H1 (cell line): ENCODE measurements at regions not wholly inside any gene's neighbourhood (a gene's known extent, or its start where the extent isn't known, plus 50 kb on each side); places are given as distances from the start of the nearest gene placed in this dataset.

ENCODE experiments used
- CTCF ChIA-PET: fragments of 300-600 bp; sonication (Branson Sonifier 250); formaldehyde crosslinking; loops from one replicate; lab custom pipeline; 2021; ENCODE audit not compliant: partially characterized antibody; lab: Charles Lee
- POLR2A ChIA-PET: fragments of 300-600 bp; sonication (Branson Sonifier 250); formaldehyde crosslinking; loops from one replicate; lab custom pipeline; 2021; ENCODE audit warnings: inconsistent platforms; ENCODE audit not compliant: partially characterized antibody; lab: Charles Lee
- DNase-seq, 2 experiments: peaks; one replicate each; pipeline versions ENCODE4 v3.0.0 to v3.0.0-alpha.2; 2010 to 2022; ENCODE audit warnings: low spot score in 2 of 2, low read depth in 1 of 2, mixed read lengths in 1 of 2
- FAIRE-seq: peaks from 2 replicates; lab custom pipeline; 2011; peaks lifted over from hg19 to GRCh38; lab: Jason Lieb, UNC
- H2AFZ ChIP-seq: 2 replicates; pipeline ENCODE4 v1.8.1; 2012; ENCODE audit warnings: low read length, inconsistent platforms
- H2AK5ac ChIP-seq: 2 replicates; pipeline ENCODE4 v1.6.1; 2013; ENCODE audit warnings: low read depth, low read length
- H2BK120ac ChIP-seq: replicated peaks from 2 replicates; pipeline ENCODE3; 2013; ENCODE audit warnings: low read depth, low read length, inconsistent platforms
- H2BK12ac ChIP-seq: 2 replicates; pipeline ENCODE4 v1.6.1; 2013; ENCODE audit warnings: low read depth, low read length
- H2BK15ac ChIP-seq: 2 replicates; pipeline ENCODE4 v1.6.1; 2013; ENCODE audit warnings: low read length
- H2BK20ac ChIP-seq: 2 replicates; pipeline ENCODE4 v1.6.1; 2013; ENCODE audit warnings: low read length
- H2BK5ac ChIP-seq: 2 replicates; pipeline ENCODE4 v1.6.1; 2013; ENCODE audit warnings: low read depth, low read length
- H3K14ac ChIP-seq: 2 replicates; pipeline ENCODE4 v1.6.1; 2013; ENCODE audit warnings: inconsistent platforms; ENCODE audit not compliant: insufficient read length
- H3K18ac ChIP-seq: 2 replicates; pipeline ENCODE4 v1.6.1; 2013; ENCODE audit warnings: low read length; ENCODE audit errors: extremely low read depth
- H3K23ac ChIP-seq: 2 replicates; pipeline ENCODE4 v1.6.1; 2013; ENCODE audit warnings: inconsistent platforms; ENCODE audit not compliant: insufficient read length
- H3K23me2 ChIP-seq: 2 replicates; pipeline ENCODE4 v1.6.1; 2013; ENCODE audit warnings: low read depth, low read length
- H3K27ac ChIP-seq: 2 replicates; pipeline ENCODE4 v1.6.1; 2011; ENCODE audit warnings: low read depth, low read length, inconsistent platforms
- H3K27me3 ChIP-seq, 4 experiments: replicated peaks in 1 of 4; 1 replicate in 1 of 4; 2 replicates in 3 of 4; pipeline versions ENCODE4 v1.6.1 to v1.8.1; 2011 to 2013; ENCODE audit warnings: low read length in 3 of 4, mild to moderate bottlenecking in 3 of 4, inconsistent platforms in 2 of 4, mixed read lengths in 2 of 4, moderate library complexity in 1 of 4; ENCODE audit not compliant: control insufficient read depth in 3 of 4, insufficient read depth in 3 of 4; ENCODE audit errors: extremely low read depth in 1 of 4
- H3K36me3 ChIP-seq, 4 experiments: 2 replicates each; pipeline versions ENCODE4 v1.6.1 to v1.8.1; 2011 to 2013; ENCODE audit warnings: mild to moderate bottlenecking in 4 of 4, low read length in 3 of 4, moderate library complexity in 2 of 4, control low read depth in 1 of 4, inconsistent platforms in 1 of 4; ENCODE audit not compliant: insufficient read depth in 4 of 4, control insufficient read depth in 2 of 4
- H3K4ac ChIP-seq: replicated peaks from 2 replicates; pipeline ENCODE3; 2013; ENCODE audit warnings: low read length, low read depth, mixed read lengths, inconsistent platforms; ENCODE audit not compliant: insufficient read length
- H3K4me1 ChIP-seq, 4 experiments: replicated peaks in 1 of 4; 1 replicate in 1 of 4; 2 replicates in 3 of 4; pipeline versions ENCODE4 v1.6.1 to v1.8.1; 2011 to 2013; ENCODE audit warnings: low read length in 3 of 4, inconsistent platforms in 2 of 4, mixed read lengths in 1 of 4; ENCODE audit not compliant: insufficient read depth in 4 of 4, control insufficient read depth in 3 of 4
- H3K4me2 ChIP-seq, 2 experiments: 2 replicates each; pipeline versions ENCODE4 v1.6.1 to v1.8.1; 2011 to 2013; ENCODE audit warnings: low read depth in 2 of 2, low read length in 2 of 2, control low read depth in 1 of 2, inconsistent platforms in 1 of 2, mild to moderate bottlenecking in 1 of 2; ENCODE audit not compliant: insufficient read depth in 1 of 2
- H3K4me3 ChIP-seq, 4 experiments: fragments of 200-600, 300-600 bp in 1 of 4; sonication (generic), shearing (Covaris generic), sonication (Bioruptor Twin) in 1 of 4; 2 replicates each; pipeline versions ENCODE4 v1.5.1 to v1.8.1; 2011 to 2016; ENCODE audit warnings: low read length in 4 of 4, low read depth in 3 of 4, control low read depth in 2 of 4, inconsistent platforms in 2 of 4, mild to moderate bottlenecking in 2 of 4, mixed read lengths in 1 of 4, moderate library complexity in 1 of 4; ENCODE audit not compliant: insufficient read depth in 2 of 4; ENCODE audit errors: extremely low read depth in 1 of 4
- H3K56ac ChIP-seq: replicated peaks from 2 replicates; pipeline ENCODE3; 2013; ENCODE audit warnings: low read depth, mild to moderate bottlenecking, mixed read lengths, low read length, inconsistent platforms; ENCODE audit not compliant: insufficient read length
- H3K79me1 ChIP-seq: 2 replicates; pipeline ENCODE4 v1.6.1; 2013; ENCODE audit warnings: low read depth, low read length, control low read depth
- H3K79me2 ChIP-seq, 2 experiments: 2 replicates each; pipeline versions ENCODE4 v1.6.1 to v1.8.1; 2012 to 2013; ENCODE audit warnings: low read length in 2 of 2, mild to moderate bottlenecking in 2 of 2, inconsistent platforms in 1 of 2; ENCODE audit not compliant: insufficient read depth in 2 of 2, control insufficient read depth in 1 of 2
- H3K9ac ChIP-seq, 4 experiments: replicated peaks in 1 of 4; 1 replicate in 1 of 4; 2 replicates in 3 of 4; pipeline versions ENCODE4 v1.6.1 to v1.8.1; 2011 to 2013; ENCODE audit warnings: low read depth in 3 of 4, low read length in 3 of 4, control low read depth in 2 of 4, mild to moderate bottlenecking in 2 of 4, moderate library complexity in 2 of 4, inconsistent platforms in 1 of 4; ENCODE audit errors: extremely low read depth in 1 of 4
- H3K9me3 ChIP-seq, 2 experiments: 2 replicates each; pipeline versions ENCODE4 v1.6.1 to v1.8.1; 2012 to 2013; ENCODE audit warnings: mild to moderate bottlenecking in 2 of 2, moderate library complexity in 2 of 2, control low read depth in 1 of 2, inconsistent platforms in 1 of 2, low read depth in 1 of 2, low read length in 1 of 2, mixed read lengths in 1 of 2; ENCODE audit not compliant: insufficient read depth in 2 of 2
- H4K20me1 ChIP-seq, 2 experiments: replicated peaks in 1 of 2; 2 replicates each; pipeline versions ENCODE3 to v1.8.1; 2011 to 2013; ENCODE audit warnings: inconsistent platforms in 2 of 2, low read length in 2 of 2, mild to moderate bottlenecking in 1 of 2; ENCODE audit not compliant: insufficient read depth in 2 of 2, control insufficient read depth in 1 of 2
- H4K5ac ChIP-seq: 2 replicates; pipeline ENCODE4 v1.6.1; 2013; ENCODE audit warnings: low read length, low read depth, mixed read lengths, inconsistent platforms; ENCODE audit not compliant: insufficient read length
- H4K8ac ChIP-seq: 2 replicates; pipeline ENCODE4 v1.8.0; 2013; ENCODE audit warnings: mild to moderate bottlenecking, moderate library complexity, low read length, inconsistent platforms; ENCODE audit not compliant: insufficient read depth; ENCODE audit errors: extremely low read depth
- H4K91ac ChIP-seq: replicated peaks from 2 replicates; pipeline ENCODE3; 2013; ENCODE audit warnings: low read length, mixed read lengths, inconsistent platforms; ENCODE audit not compliant: insufficient read length
- ASH2L ChIP-seq: fragments of 200-600, 300-600 bp; sonication (generic); IDR thresholded peaks from one replicate; pipeline ENCODE4 v1.7.1; 2017; ENCODE audit warnings: low read length
- ATF3 ChIP-seq: IDR thresholded peaks from 2 replicates; pipeline ENCODE4 v1.6.1; 2011; ENCODE audit warnings: low read depth, mild to moderate bottlenecking, low read length; ENCODE audit not compliant: insufficient read depth
- BACH1 ChIP-seq: IDR thresholded peaks from 2 replicates; pipeline ENCODE4 v1.6.1; 2012; ENCODE audit warnings: low read length, improper control_type of control experiment
- BRCA1 ChIP-seq: IDR thresholded peaks from 2 replicates; pipeline ENCODE4 v1.6.1; 2012; ENCODE audit warnings: low read depth, low read length, improper control_type of control experiment
- EZH2 ChIP-seq: fragments of 200-600 bp; sonication (generic); IDR thresholded peaks from 2 replicates; pipeline ENCODE4 v1.7.1; 2012; ENCODE audit warnings: low read depth, mild to moderate bottlenecking, moderate library complexity, low read length, inconsistent platforms; ENCODE audit not compliant: severe bottlenecking
- FOSL1 ChIP-seq: IDR thresholded peaks from 2 replicates; pipeline ENCODE4 v1.6.1; 2011; ENCODE audit warnings: mild to moderate bottlenecking, low read depth, low read length, moderate library complexity; ENCODE audit not compliant: insufficient read depth
- HDAC6 ChIP-seq: IDR thresholded peaks from one replicate; pipeline ENCODE4 v1.7.1; 2012; ENCODE audit warnings: low read depth, mild to moderate bottlenecking, inconsistent platforms, low read length, moderate library complexity
- JUN ChIP-seq: IDR thresholded peaks from 2 replicates; pipeline ENCODE4 v1.6.1; 2011; ENCODE audit warnings: low read depth, mild to moderate bottlenecking, improper control_type of control experiment, low read length
- MAFK ChIP-seq: IDR thresholded peaks from 2 replicates; pipeline ENCODE4 v1.6.1; 2012; ENCODE audit warnings: low read depth, mild to moderate bottlenecking, improper control_type of control experiment, low read length
- POU5F1 ChIP-seq: IDR thresholded peaks from 2 replicates; pipeline ENCODE4 v1.6.1; 2011; ENCODE audit warnings: low read depth, mild to moderate bottlenecking, low read length, moderate library complexity
- RBBP5 ChIP-seq: IDR thresholded peaks from 2 replicates; pipeline ENCODE4 v1.7.1; 2012; ENCODE audit warnings: low read depth, mild to moderate bottlenecking, inconsistent platforms, low read length, moderate library complexity, borderline replicate concordance
- ZNF274 ChIP-seq: IDR thresholded peaks from 2 replicates; pipeline ENCODE4 v1.7.0; 2012; ENCODE audit warnings: low read length, borderline replicate concordance; ENCODE audit errors: extremely low read depth
- WGBS, 2 experiments: shearing (Covaris generic) in 1 of 2; methylation state at CpG; one replicate each; pipeline versions ENCODE4 v1.1.6 to v1.1.7; 2013 to 2015; ENCODE audit warnings: low lambda C conversion rate in 2 of 2, mixed read lengths in 2 of 2, inconsistent platforms in 1 of 2, low coverage in 1 of 2, missing lambda C conversion rate in 1 of 2; ENCODE audit not compliant: insufficient replicate concordance in 2 of 2, insufficient coverage in 1 of 2, insufficient read length in 1 of 2; ENCODE audit errors: extremely low coverage in 1 of 2, missing lambda C conversion rate in 1 of 2; 5-methylcytosine and 5-hydroxymethylcytosine counted together
- TF ChIP-seq, protein P1 (sequence below): IDR thresholded peaks from 2 replicates; pipeline ENCODE4 v1.6.1; 2012; ENCODE audit warnings: low read length, inconsistent platforms

DNA sequence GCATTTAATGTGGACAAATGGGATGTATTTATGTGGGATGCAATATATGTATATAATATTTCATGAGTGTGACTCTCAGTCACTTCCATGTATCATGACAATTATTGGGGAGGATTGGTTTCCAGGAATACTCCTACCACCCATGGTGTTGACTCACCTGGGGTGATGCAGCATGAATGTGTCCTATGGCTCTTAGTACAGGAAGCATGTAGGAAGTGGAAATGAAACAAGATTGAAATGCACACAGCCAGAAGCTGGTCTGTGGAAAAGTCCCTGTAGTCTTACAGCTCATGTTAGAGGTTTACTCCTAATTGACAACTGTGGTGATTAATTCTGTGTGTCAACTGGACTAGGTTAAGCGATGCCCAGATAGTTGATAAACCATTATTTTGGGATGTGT is 89.3 kb upstream of the HAAO start:
- Histone ChIP-seq H3K14ac (no peak overlapping the region), H4K91ac (no peak overlapping the region), H2BK120ac (no peak overlapping the region), H3K27me3 (no peaks in the 10 kb centered on the region), H3K9me3 (no peaks in the 10 kb centered on the region), H3K4me2 (no peak overlapping the region), H3K4ac (no peak overlapping the region), H2BK15ac (no peak overlapping the region), H3K56ac (no peak overlapping the region), H4K8ac (no peak overlapping the region), H3K27ac (no peak overlapping the region), H3K4me1 (no peaks in the 10 kb centered on the region), H2BK12ac (no peak overlapping the region), H4K5ac (no peak overlapping the region), H2BK5ac (no peak overlapping the region), H3K79me1 (no peaks in the 10 kb centered on the region), H2BK20ac (no peak overlapping the region), H3K4me3 (no peak overlapping the region), H2AFZ (no peak overlapping the region), H3K23me2 (peaks cover 1% of the 10 kb centered on the region; the same call in 1 of the 2 replicates), H4K20me1 (no peaks in the 10 kb centered on the region), H3K36me3 (no peaks in the 10 kb centered on the region), H3K23ac (no peak overlapping the region), H2AK5ac (no peak overlapping the region), H3K9ac (no peak overlapping the region), H3K18ac (no peak overlapping the region), H3K79me2 (no peaks in the 10 kb centered on the region)
- no peak for FAIRE-seq
- ChIA-PET POLR2A (interaction anchor here (1.4 kb wide), 1 partner anchor 18 kb away, joined by 3 read pairs; no protein-coding TSS in a partner anchor), CTCF (interaction anchor here (0.6 to 4.0 kb wide), 8 partner anchors 18 to 51 kb away, joined by 3 to 22 read pairs (median 4); no protein-coding TSS in a partner anchor)
- 94% methylated on average over 1 of the region's 1 CpG; no CpG with 5 or more reads in 1 of the 2 experiments for WGBS, 2 experiments
- no peak for DNase-seq
- TF ChIP-seq JUN (no peak), RBBP5 (no peak), ZNF274 (no peak), BACH1 (no peak), MAFK (no peak), ATF3 (no peak), BRCA1 (no peak), EZH2 (no peak), FOSL1 (no peak), ASH2L (no peak), POU5F1 (no peak), HDAC6 (no peak)
- TF ChIP-seq, protein P1, sequence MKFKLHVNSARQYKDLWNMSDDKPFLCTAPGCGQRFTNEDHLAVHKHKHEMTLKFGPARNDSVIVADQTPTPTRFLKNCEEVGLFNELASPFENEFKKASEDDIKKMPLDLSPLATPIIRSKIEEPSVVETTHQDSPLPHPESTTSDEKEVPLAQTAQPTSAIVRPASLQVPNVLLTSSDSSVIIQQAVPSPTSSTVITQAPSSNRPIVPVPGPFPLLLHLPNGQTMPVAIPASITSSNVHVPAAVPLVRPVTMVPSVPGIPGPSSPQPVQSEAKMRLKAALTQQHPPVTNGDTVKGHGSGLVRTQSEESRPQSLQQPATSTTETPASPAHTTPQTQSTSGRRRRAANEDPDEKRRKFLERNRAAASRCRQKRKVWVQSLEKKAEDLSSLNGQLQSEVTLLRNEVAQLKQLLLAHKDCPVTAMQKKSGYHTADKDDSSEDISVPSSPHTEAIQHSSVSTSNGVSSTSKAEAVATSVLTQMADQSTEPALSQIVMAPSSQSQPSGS = no peak
